ENCODE measurements at regions not wholly inside any gene's neighbourhood (a gene's known extent, or its start where the extent isn't known, plus 50 kb on each side); places are given as distances from the start of the nearest gene placed in this dataset.

GRCh38 chr18:39795350-39795749 lies 2159.7 kb upstream of the PIK3C3 start:
- no peak for TF ChIP-seq CTCF (IDR thresholded peaks at IDR 0.05)
- no peak for ATAC-seq

GRCh38 chr18:39793609-39794008 lies 2161.4 kb upstream of the PIK3C3 start:
- DNase-seq, result no peak
- H3K4me1 ChIP-seq, result no peaks in the 10 kb centered on the region
- no peak overlapping the region for H3K27ac ChIP-seq
- H3K36me3 ChIP-seq, result no peaks in the 10 kb centered on the region
- no peaks in the 10 kb centered on the region for H3K9me3 ChIP-seq
- no peak overlapping the region for H3K4me3 ChIP-seq
- TF ChIP-seq CTCF (IDR thresholded peaks at IDR 0.05), result no peak
- H3K27me3 ChIP-seq (ENCODE audit: low read depth), result no peaks in the 10 kb centered on the region
- no peak for ATAC-seq
- intact Hi-C loops (cut with DNase I), result no loop called here

More at GRCh38 chr18:39795350-39795749, 2159.7 kb upstream of the PIK3C3 start:
- intact Hi-C loops (cut with DNase I), result no loop called here
- Histone ChIP-seq H3K27ac (no peak overlapping the region), H3K36me3 (no peaks in the 10 kb centered on the region), H3K4me1 (no peaks in the 10 kb centered on the region), H3K4me3 (no peak overlapping the region), H3K9me3 (no peaks in the 10 kb centered on the region), H3K27me3 (ENCODE audit: low read depth) (no peaks in the 10 kb centered on the region)
- DNase-seq, result no peak

- ATAC-seq, result no peak
- intact Hi-C loops (cut with DNase I), result no loop called here
- H3K4me1 ChIP-seq, result no peaks in the 10 kb centered on the region
- DNase-seq, result no peak
- H3K4me3 ChIP-seq, result no peak overlapping the region
- no peaks in the 10 kb centered on the region for H3K36me3 ChIP-seq
- TF ChIP-seq CTCF (IDR thresholded peaks at IDR 0.05), result no peak
- no peaks in the 10 kb centered on the region for H3K27me3 ChIP-seq (ENCODE audit: low read depth)
- no peak overlapping the region for H3K27ac ChIP-seq
- H3K9me3 ChIP-seq, result no peaks in the 10 kb centered on the region
Measured at GRCh38 chr18:39788383-39788782, 2166.7 kb upstream of the PIK3C3 start.

GRCh38 chr18:39786477-39786876 lies 2168.6 kb upstream of the PIK3C3 start:
- no peak for ATAC-seq
- intact Hi-C loops (cut with DNase I), result no loop called here

GRCh38 chr18:39784541-39784940 lies 2170.5 kb upstream of the PIK3C3 start:
- Histone ChIP-seq H3K4me1 (no peaks in the 10 kb centered on the region), H3K27me3 (ENCODE audit: low read depth) (no peaks in the 10 kb centered on the region), H3K27ac (no peak overlapping the region), H3K36me3 (no peaks in the 10 kb centered on the region), H3K9me3 (no peaks in the 10 kb centered on the region), H3K4me3 (no peak overlapping the region)
- intact Hi-C loops (cut with DNase I), result no loop called here
- DNase-seq (no peak), ATAC-seq (no peak)
- TF ChIP-seq CTCF (IDR thresholded peaks at IDR 0.05), result no peak

More at GRCh38 chr18:39786477-39786876, 2168.6 kb upstream of the PIK3C3 start:
- Histone ChIP-seq H3K27me3 (ENCODE audit: low read depth) (no peaks in the 10 kb centered on the region), H3K4me3 (no peak overlapping the region), H3K9me3 (no peaks in the 10 kb centered on the region), H3K4me1 (no peaks in the 10 kb centered on the region), H3K27ac (no peak overlapping the region), H3K36me3 (no peaks in the 10 kb centered on the region)
- TF ChIP-seq CTCF (IDR thresholded peaks at IDR 0.05), result no peak
- no peak for DNase-seq

GRCh38 chr18:39781565-39781964 lies 2173.5 kb upstream of the PIK3C3 start:
- DNase-seq (no peak), ATAC-seq (no peak)
- Histone ChIP-seq H3K9me3 (no peaks in the 10 kb centered on the region), H3K27ac (no peak overlapping the region), H3K4me3 (no peak overlapping the region), H3K4me1 (no peaks in the 10 kb centered on the region), H3K27me3 (ENCODE audit: low read depth) (no peaks in the 10 kb centered on the region), H3K36me3 (no peaks in the 10 kb centered on the region)
- no peak for TF ChIP-seq CTCF (IDR thresholded peaks at IDR 0.05)
- intact Hi-C loops (cut with DNase I), result no loop called here
